ENCODE measurements at regions not wholly inside any gene's neighbourhood (a gene's known extent, or its start where the extent isn't known, plus 50 kb on each side); places are given as distances from the start of the nearest gene placed in this dataset.

DNA sequence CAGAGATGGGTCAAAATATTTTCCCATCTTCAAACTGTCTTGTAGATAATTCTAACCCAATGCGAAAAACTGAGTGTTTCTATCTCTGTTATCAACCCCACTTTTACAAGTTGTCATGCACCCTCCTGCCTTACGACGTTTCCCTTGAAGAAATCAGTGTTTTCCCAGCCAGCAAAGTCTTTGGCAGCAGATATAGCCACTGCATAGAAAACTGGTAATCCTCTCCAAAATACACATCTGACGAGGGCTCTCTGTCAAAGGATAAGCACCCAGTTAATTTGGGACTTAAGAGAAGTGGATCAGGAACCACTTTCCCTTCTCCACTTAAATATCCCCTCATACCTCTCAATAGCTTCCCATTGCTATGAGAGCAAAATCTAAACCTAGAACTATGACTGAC, 351.9 kb upstream of the MIR17HG start:
- DNase-seq, result no peak
- Mint-ChIP-seq H3K4me1 (no peaks in the 10 kb centered on the region), H3K36me3 (ENCODE audit: low read depth) (no peaks in the 10 kb centered on the region), H3K27me3 (no peaks in the 10 kb centered on the region), H3K4me3 (no peak overlapping the region), H3K27ac (no peak overlapping the region)
- H3K9me3 ChIP-seq (ENCODE audit: control insufficient read depth, low read length, poor library complexity, severe bottlenecking), result no peaks in the 10 kb centered on the region
- ATAC-seq, result no peak

DNA sequence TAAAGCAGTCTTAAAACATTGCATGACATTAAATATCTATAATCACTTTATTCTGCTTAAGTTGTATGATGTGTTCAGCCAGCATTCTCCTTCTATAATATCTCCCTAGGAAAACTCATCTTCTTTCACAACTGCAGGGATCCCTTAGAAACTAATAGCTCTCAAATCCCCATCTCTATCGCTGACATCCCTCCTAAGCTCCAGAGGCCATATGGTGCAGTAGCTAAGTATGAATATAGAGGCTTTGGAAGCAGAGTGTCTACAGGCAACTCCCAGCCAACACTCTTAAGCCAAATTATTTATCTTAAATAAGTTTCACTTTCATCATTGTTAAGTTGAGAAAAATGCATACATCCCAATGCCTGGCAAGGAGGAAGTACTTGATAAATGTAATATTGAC, 349.5 kb upstream of the MIR17HG start:
- no peaks in the 10 kb centered on the region for H3K27me3 Mint-ChIP-seq
- DNase-seq (no peak), ATAC-seq (no peak)
- H3K4me3 Mint-ChIP-seq, result no peak overlapping the region
- no peaks in the 10 kb centered on the region for H3K36me3 Mint-ChIP-seq (ENCODE audit: low read depth)
- H3K27ac Mint-ChIP-seq, result no peak overlapping the region
- H3K9me3 ChIP-seq (ENCODE audit: control insufficient read depth, low read length, poor library complexity, severe bottlenecking), result no peaks in the 10 kb centered on the region
- H3K4me1 Mint-ChIP-seq, result no peaks in the 10 kb centered on the region

DNA sequence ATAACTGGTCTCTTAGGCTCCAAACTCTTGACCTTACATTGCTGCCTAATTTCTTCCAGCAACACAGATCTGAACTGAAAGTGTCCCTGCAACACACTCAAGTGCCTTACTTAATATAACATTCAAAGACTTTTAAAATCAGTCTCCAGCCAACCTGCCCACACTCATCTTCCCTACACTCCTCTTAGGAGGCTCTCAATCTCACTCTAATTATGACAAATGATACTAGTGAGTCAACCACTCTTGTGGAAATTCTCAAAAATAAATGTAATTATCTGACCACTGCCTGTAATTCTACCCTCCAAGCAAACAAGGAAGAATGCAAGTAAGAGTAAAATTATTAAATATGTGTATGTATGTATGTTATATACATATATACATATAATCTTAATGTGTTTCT, 348.1 kb upstream of the MIR17HG start:
- H3K4me3 Mint-ChIP-seq, result no peak overlapping the region
- H3K27ac Mint-ChIP-seq, result no peak overlapping the region
- H3K36me3 Mint-ChIP-seq (ENCODE audit: low read depth), result no peaks in the 10 kb centered on the region
- ATAC-seq (no peak), DNase-seq (no peak)
- H3K4me1 Mint-ChIP-seq, result no peaks in the 10 kb centered on the region
- H3K27me3 Mint-ChIP-seq, result no peaks in the 10 kb centered on the region
- H3K9me3 ChIP-seq (ENCODE audit: control insufficient read depth, low read length, poor library complexity, severe bottlenecking), result no peaks in the 10 kb centered on the region

DNA sequence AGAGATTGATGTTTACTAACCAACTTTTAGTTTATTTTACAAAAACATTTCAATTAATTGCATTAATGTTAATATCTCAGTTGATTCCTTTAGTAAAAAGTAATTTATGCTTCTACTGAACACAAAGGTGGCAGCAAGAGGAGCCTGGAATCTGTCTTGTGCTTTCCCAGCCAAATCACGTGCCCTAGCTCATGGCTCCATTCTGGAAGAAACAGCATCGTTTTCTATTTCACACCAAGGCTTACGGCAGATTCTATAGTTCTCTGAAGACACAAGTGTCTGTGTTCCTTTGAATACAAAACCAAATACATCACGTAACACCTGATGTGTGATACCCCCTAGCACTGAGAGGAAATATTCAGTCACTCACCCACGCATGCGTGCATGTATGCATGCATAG, 346.1 kb upstream of the MIR17HG start:
- no peak for DNase-seq
- ATAC-seq, result no peak
- H3K27ac Mint-ChIP-seq, result no peak overlapping the region
- no peaks in the 10 kb centered on the region for H3K4me1 Mint-ChIP-seq
- H3K4me3 Mint-ChIP-seq, result no peak overlapping the region
- H3K9me3 ChIP-seq (ENCODE audit: control insufficient read depth, low read length, poor library complexity, severe bottlenecking), result no peaks in the 10 kb centered on the region
- no peaks in the 10 kb centered on the region for H3K27me3 Mint-ChIP-seq
- H3K36me3 Mint-ChIP-seq (ENCODE audit: low read depth), result no peaks in the 10 kb centered on the region

- Mint-ChIP-seq H3K27ac (no peak overlapping the region), H3K4me1 (no peaks in the 10 kb centered on the region), H3K27me3 (no peaks in the 10 kb centered on the region), H3K36me3 (ENCODE audit: low read depth) (no peaks in the 10 kb centered on the region), H3K4me3 (no peak overlapping the region)
- DNase-seq (no peak), ATAC-seq (no peak)
- no peaks in the 10 kb centered on the region for H3K9me3 ChIP-seq (ENCODE audit: control insufficient read depth, low read length, poor library complexity, severe bottlenecking)
Observed at GRCh38 chr13:91014696-91015095, 332.8 kb upstream of the MIR17HG start.

- no peak for ATAC-seq
- H3K4me3 Mint-ChIP-seq, result no peak overlapping the region
- no peaks in the 10 kb centered on the region for H3K4me1 Mint-ChIP-seq
- H3K27ac Mint-ChIP-seq, result no peak overlapping the region
- no peak for DNase-seq
- no peaks in the 10 kb centered on the region for H3K9me3 ChIP-seq (ENCODE audit: control insufficient read depth, low read length, poor library complexity, severe bottlenecking)
- no peaks in the 10 kb centered on the region for H3K27me3 Mint-ChIP-seq
- no peaks in the 10 kb centered on the region for H3K36me3 Mint-ChIP-seq (ENCODE audit: low read depth)
Observed at GRCh38 chr13:91017031-91017668, 330.3 kb upstream of the MIR17HG start.

GRCh38 chr13:91017669-91018053, 329.8 kb upstream of the MIR17HG start:
- no peaks in the 10 kb centered on the region for H3K4me1 Mint-ChIP-seq
- DNase-seq (no peak), ATAC-seq (no peak)
- no peak overlapping the region for H3K4me3 Mint-ChIP-seq
- no peaks in the 10 kb centered on the region for H3K27me3 Mint-ChIP-seq
- H3K27ac Mint-ChIP-seq, result no peak overlapping the region
- no peaks in the 10 kb centered on the region for H3K36me3 Mint-ChIP-seq (ENCODE audit: low read depth)
- no peaks in the 10 kb centered on the region for H3K9me3 ChIP-seq (ENCODE audit: control insufficient read depth, low read length, poor library complexity, severe bottlenecking)

DNA sequence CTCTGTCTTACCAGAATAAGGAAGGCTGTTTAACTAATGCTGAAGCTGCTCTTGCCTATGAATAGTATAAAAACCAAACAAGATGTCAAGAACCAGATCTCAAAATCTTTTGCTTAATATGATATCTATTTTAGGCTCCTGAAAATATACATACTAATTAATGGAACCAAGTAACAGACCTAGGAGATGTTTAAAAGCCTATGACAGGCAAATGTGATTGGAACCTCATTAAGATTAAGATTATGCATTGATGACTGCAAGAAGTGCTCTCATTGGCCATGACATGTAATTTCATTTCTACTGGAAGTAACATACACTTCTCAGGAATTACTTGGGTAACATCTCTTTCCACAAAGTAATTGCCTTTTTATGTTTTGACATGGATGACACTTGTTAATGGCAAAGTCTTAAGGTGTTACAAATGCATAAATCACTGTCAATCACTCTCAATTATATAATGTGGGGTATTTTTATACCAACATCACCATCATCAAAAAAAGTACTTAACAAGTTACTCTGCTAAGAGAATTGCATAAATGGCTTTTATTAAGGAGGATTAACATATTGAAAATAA, 326.9 kb upstream of the MIR17HG start:
- no peak for ATAC-seq
- no peak for DNase-seq
- no peaks in the 10 kb centered on the region for H3K4me1 Mint-ChIP-seq
- no peak overlapping the region for H3K27ac Mint-ChIP-seq
- H3K27me3 Mint-ChIP-seq, result no peaks in the 10 kb centered on the region
- H3K9me3 ChIP-seq (ENCODE audit: control insufficient read depth, low read length, poor library complexity, severe bottlenecking), result no peaks in the 10 kb centered on the region
- no peak overlapping the region for H3K4me3 Mint-ChIP-seq
- no peaks in the 10 kb centered on the region for H3K36me3 Mint-ChIP-seq (ENCODE audit: low read depth)

- DNase-seq, result no peak
- no peak overlapping the region for H3K4me3 Mint-ChIP-seq
- no peaks in the 10 kb centered on the region for H3K9me3 ChIP-seq (ENCODE audit: control insufficient read depth, low read length, poor library complexity, severe bottlenecking)
- ATAC-seq, result no peak
- no peak overlapping the region for H3K27ac Mint-ChIP-seq
- H3K36me3 Mint-ChIP-seq (ENCODE audit: low read depth), result no peaks in the 10 kb centered on the region
- H3K4me1 Mint-ChIP-seq, result no peaks in the 10 kb centered on the region
- no peaks in the 10 kb centered on the region for H3K27me3 Mint-ChIP-seq
Observed at GRCh38 chr13:91024157-91024792, 323.2 kb upstream of the MIR17HG start.

DNA sequence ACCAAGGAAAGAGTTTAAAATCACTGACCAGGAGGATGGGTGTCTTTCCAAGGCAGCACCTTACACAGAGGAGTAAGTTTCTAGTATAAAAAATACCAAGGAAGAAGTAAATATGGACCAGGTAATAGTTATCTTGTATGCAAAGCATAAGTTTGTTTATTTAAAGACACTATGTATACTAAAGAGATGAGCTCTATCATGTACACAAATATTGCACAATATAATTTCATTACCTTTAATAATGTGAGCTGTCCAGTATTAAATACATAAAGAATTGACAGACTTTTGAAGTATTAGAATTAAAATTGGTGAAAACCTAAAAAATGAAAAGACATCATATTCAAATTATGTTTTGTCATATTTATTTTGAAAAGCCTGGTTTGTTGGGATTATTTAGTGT, 322.0 kb upstream of the MIR17HG start:
- no peak for ATAC-seq
- H3K27ac Mint-ChIP-seq, result no peak overlapping the region
- no peaks in the 10 kb centered on the region for H3K36me3 Mint-ChIP-seq (ENCODE audit: low read depth)

DNA sequence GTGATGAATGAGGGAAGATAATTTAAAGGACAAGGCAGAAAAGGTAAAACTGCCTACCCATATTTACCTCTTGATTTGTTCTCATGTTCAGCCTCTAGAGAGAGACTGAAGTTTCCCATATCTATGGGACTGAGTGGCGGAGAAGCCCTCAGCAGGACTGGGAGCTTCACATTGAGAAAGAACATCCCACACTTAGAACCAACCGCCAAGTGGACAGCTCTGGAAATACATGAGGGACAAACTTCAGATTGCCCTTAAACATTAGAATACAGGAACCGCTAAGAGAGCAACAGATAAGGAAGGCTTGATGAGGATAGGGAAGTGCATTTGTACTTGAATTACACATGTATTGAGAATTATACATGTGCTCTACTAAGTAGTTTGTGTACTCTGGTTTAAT, 316.0 kb upstream of the MIR17HG start:
- ATAC-seq, result no peak

More for the DNA sequence above, 322.0 kb upstream of the MIR17HG start:
- H3K4me1 Mint-ChIP-seq, result no peaks in the 10 kb centered on the region
- H3K9me3 ChIP-seq (ENCODE audit: control insufficient read depth, low read length, poor library complexity, severe bottlenecking), result no peaks in the 10 kb centered on the region
- DNase-seq, result no peak
- H3K4me3 Mint-ChIP-seq, result no peak overlapping the region
- H3K27me3 Mint-ChIP-seq, result no peaks in the 10 kb centered on the region

DNA sequence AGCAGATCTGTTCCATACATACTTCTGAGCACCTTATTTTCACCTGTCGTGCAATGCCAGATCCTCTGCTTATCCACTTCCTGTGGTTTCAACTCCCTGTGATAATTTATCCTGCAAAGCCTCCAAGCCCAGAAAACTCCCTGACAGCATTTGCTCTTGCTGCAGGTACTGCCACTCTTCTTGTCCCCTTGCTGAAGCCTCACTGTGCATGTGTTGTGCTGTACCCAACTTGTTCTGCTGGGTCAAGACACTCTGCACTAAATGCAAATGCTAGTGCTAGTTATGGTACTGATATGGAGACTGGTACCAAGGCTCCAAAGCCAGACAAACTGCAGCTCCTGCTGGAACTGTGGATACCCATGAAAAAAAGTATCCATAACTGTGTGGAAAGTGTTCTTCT, 315.4 kb upstream of the MIR17HG start:
- ATAC-seq, result no peak
- no peaks in the 10 kb centered on the region for H3K36me3 Mint-ChIP-seq (ENCODE audit: low read depth)
- H3K27ac Mint-ChIP-seq, result no peak overlapping the region
- DNase-seq, result no peak
- no peaks in the 10 kb centered on the region for H3K4me1 Mint-ChIP-seq
- H3K4me3 Mint-ChIP-seq, result no peak overlapping the region
- no peaks in the 10 kb centered on the region for H3K9me3 ChIP-seq (ENCODE audit: control insufficient read depth, low read length, poor library complexity, severe bottlenecking)
- H3K27me3 Mint-ChIP-seq, result no peaks in the 10 kb centered on the region

More for the DNA sequence above, 316.0 kb upstream of the MIR17HG start:
- H3K4me1 Mint-ChIP-seq, result no peaks in the 10 kb centered on the region
- H3K27me3 Mint-ChIP-seq, result no peaks in the 10 kb centered on the region
- H3K9me3 ChIP-seq (ENCODE audit: control insufficient read depth, low read length, poor library complexity, severe bottlenecking), result no peaks in the 10 kb centered on the region
- H3K4me3 Mint-ChIP-seq, result no peak overlapping the region
- no peak overlapping the region for H3K27ac Mint-ChIP-seq
- H3K36me3 Mint-ChIP-seq (ENCODE audit: low read depth), result no peaks in the 10 kb centered on the region
- no peak for DNase-seq

- no peaks in the 10 kb centered on the region for H3K27me3 Mint-ChIP-seq
- no peaks in the 10 kb centered on the region for H3K36me3 Mint-ChIP-seq (ENCODE audit: low read depth)
- no peak overlapping the region for H3K27ac Mint-ChIP-seq
- H3K9me3 ChIP-seq (ENCODE audit: control insufficient read depth, low read length, poor library complexity, severe bottlenecking), result no peaks in the 10 kb centered on the region
- ATAC-seq (no peak), DNase-seq (no peak)
- H3K4me1 Mint-ChIP-seq, result no peaks in the 10 kb centered on the region
- H3K4me3 Mint-ChIP-seq, result no peak overlapping the region
Observed at GRCh38 chr13:91036886-91037285, 310.6 kb upstream of the MIR17HG start.

DNA sequence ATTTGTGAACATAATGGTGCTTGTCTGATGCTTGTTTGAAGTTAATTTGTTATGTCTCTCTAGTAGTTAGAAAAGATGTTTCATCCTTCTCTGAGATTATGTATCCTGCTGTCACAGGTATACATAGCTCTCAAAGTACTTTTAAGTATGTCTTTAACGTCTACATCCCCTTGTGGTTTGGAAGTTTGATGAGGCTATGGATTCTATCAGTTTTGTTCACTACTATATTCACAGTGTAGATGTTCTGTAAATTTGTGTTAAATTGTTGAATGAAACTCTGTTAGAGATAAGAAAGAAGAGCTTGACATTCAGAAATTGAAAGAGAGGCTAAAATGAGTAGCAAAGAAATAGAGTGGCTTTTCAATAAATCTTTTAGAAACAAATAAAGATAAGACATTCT, 304.6 kb upstream of the MIR17HG start:
- no peaks in the 10 kb centered on the region for H3K27me3 Mint-ChIP-seq
- DNase-seq (no peak), ATAC-seq (no peak)
- no peaks in the 10 kb centered on the region for H3K9me3 ChIP-seq (ENCODE audit: control insufficient read depth, low read length, poor library complexity, severe bottlenecking)
- no peaks in the 10 kb centered on the region for H3K36me3 Mint-ChIP-seq (ENCODE audit: low read depth)
- no peaks in the 10 kb centered on the region for H3K4me1 Mint-ChIP-seq
- no peak overlapping the region for H3K4me3 Mint-ChIP-seq
- no peak overlapping the region for H3K27ac Mint-ChIP-seq

Measured in T-helper 17 cell (primary cell).